ENCODE measurements at regions not wholly inside any gene's neighbourhood (a gene's known extent, or its start where the extent isn't known, plus 50 kb on each side); places are given as distances from the start of the nearest gene placed in this dataset.

- no peak overlapping the region for H3K4me3 ChIP-seq (ENCODE audit: low read depth, low read length)
- no peaks in the 10 kb centered on the region for H3K36me3 ChIP-seq (ENCODE audit: control insufficient read depth in 2 of 2, insufficient read depth in 1 of 2, low read length in 2 of 2)
- no peaks in the 10 kb centered on the region for H3K4me1 ChIP-seq (ENCODE audit: control insufficient read depth, insufficient read depth, low read length)
- no peaks in the 10 kb centered on the region for H3K9me3 ChIP-seq (ENCODE audit: control insufficient read depth, insufficient read depth, low read depth, low read length)
- no peak overlapping the region for H3K27ac ChIP-seq (ENCODE audit: extremely low read depth, low read depth, low read length)
- TF ChIP-seq ZNF654 (tag by site-specific recombination; IDR thresholded peaks at IDR 0.05; ENCODE audit: low read depth) = 0 out of 2 replicates have a peak, but pooled peaks have one; percentile 3
- no peak for TF ChIP-seq ZNF394 (tag by site-specific recombination; IDR thresholded peaks at IDR 0.05; ENCODE audit: borderline replicate concordance)
- TF ChIP-seq ZNF274 (IDR thresholded peaks at IDR 0.05; ENCODE audit: low read length) = no peak
- TF ChIP-seq ZNF274 (tag by site-specific recombination; IDR thresholded peaks at IDR 0.05; ENCODE audit: borderline replicate concordance) = no peak
- peak; percentile 91 for TF ChIP-seq PRDM10 (tag by site-specific recombination; IDR thresholded peaks at IDR 0.05)
- no peak for TF ChIP-seq ZFP3 (tag by site-specific recombination; IDR thresholded peaks at IDR 0.05; ENCODE audit: low read depth)
- TF ChIP-seq ZNF785 (tag by site-specific recombination; IDR thresholded peaks at IDR 0.05) = no peak
- POLR2A ChIA-PET = no interaction called here
- CTCF ChIA-PET = no interaction called here
Measured at GRCh38 chr3:42012383-42012934, 50.6 kb upstream of the ULK4 start.

Data from HEK293 (cell line).